Gastrocnemius medialis (tissue), 4 donors: ENCODE measurements at regions not wholly inside any gene's neighbourhood (a gene's known extent, or its start where the extent isn't known, plus 50 kb on each side); places are given as distances from the start of the nearest gene placed in this dataset.

Experiments used
- POLR2A ChIP-seq, 2 donors: fragments of 450-650 bp; IDR thresholded peaks; one replicate each; pipeline ENCODE4 v1.6.1; 2017; ENCODE audit warnings: antibody characterized with exemption in 2 of 2, mild to moderate bottlenecking in 2 of 2, moderate library complexity in 2 of 2
- TF ChIP-seq, protein P1 (sequence below), 5 experiments: fragments of 450-650 bp in 3 of 5; fragments of 200-600 bp in 2 of 5; sonication (generic) in 2 of 5; IDR thresholded peaks in 4 of 5; conservative IDR thresholded peaks in 1 of 5; 1 replicate in 4 of 5; 2 replicates in 1 of 5; pipeline ENCODE4 v1.5.1; 2016 to 2019; ENCODE audit warnings: antibody characterized with exemption in 5 of 5, mild to moderate bottlenecking in 3 of 5, moderate library complexity in 3 of 5

DNA sequence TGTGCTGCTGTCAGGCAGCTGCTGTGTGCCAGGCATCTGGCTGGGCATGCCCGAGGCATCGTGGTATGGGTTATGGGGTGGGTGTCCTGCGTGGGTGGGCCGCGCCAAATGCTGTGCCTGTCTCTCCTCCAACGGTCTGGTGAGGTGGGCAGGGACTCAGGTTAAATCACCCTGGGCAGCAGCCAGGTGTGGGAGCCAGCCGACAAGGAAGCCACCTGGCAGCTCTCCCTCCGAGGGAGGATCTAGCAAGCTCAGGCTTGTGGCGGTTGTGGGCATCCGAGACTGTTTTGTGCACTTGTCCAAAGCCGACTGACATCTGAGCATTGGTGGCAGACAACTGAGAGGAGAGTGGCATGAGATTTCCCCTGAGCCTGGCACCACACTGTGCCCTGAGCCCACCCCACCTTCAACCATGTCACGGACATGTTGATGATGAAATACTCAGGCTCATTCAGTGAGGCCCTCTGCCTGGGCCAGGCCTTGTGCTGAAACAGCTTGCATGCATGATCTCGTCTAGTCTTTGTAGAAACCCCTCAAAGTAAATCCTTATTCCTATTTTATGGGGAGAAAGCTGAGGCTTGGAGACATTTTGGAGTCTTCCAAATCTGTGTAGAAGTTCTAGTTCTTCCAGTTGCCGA, 181.8 kb upstream of the MYL2 start:
- TF ChIP-seq, protein P1, sequence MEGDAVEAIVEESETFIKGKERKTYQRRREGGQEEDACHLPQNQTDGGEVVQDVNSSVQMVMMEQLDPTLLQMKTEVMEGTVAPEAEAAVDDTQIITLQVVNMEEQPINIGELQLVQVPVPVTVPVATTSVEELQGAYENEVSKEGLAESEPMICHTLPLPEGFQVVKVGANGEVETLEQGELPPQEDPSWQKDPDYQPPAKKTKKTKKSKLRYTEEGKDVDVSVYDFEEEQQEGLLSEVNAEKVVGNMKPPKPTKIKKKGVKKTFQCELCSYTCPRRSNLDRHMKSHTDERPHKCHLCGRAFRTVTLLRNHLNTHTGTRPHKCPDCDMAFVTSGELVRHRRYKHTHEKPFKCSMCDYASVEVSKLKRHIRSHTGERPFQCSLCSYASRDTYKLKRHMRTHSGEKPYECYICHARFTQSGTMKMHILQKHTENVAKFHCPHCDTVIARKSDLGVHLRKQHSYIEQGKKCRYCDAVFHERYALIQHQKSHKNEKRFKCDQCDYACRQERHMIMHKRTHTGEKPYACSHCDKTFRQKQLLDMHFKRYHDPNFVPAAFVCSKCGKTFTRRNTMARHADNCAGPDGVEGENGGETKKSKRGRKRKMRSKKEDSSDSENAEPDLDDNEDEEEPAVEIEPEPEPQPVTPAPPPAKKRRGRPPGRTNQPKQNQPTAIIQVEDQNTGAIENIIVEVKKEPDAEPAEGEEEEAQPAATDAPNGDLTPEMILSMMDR (IDR thresholded peaks at IDR 0.05 in 4 of 5, conservative IDR thresholded peaks at IDR 0.05 in 1 of 5): no peak
- TF ChIP-seq POLR2A (IDR thresholded peaks at IDR 0.05): no peak
